Spleen (tissue), 11 donors: ENCODE measurements at regions not wholly inside any gene's neighbourhood (a gene's known extent, or its start where the extent isn't known, plus 50 kb on each side); places are given as distances from the start of the nearest gene placed in this dataset.

Experiments used
- DNase-seq: peaks from one replicate; pipeline ENCODE4 v3.0.0-alpha.2; 2020
- H3K27ac ChIP-seq, 8 donors: fragments of 200-600 bp; sonication (generic) in 7 of 8; 1 replicate in 4 of 8; 2 replicates in 4 of 8; pipeline versions ENCODE4 v1.5.0 to v1.8.0; 2016 to 2021; ENCODE audit warnings: inconsistent platforms in 4 of 8, mild to moderate bottlenecking in 4 of 8, moderate library complexity in 1 of 8
- H3K27me3 ChIP-seq, 7 donors: fragments of 200-600 bp; sonication (generic) in 6 of 7; replicated peaks in 1 of 7; 1 replicate in 4 of 7; 2 replicates in 3 of 7; pipeline versions ENCODE4 v1.5.0 to v1.8.0; 2016 to 2021; ENCODE audit warnings: inconsistent platforms in 3 of 7, mild to moderate bottlenecking in 1 of 7
- H3K36me3 ChIP-seq, 6 donors: fragments of 200-600 bp; sonication (generic) in 5 of 6; 1 replicate in 4 of 6; 2 replicates in 2 of 6; pipeline versions ENCODE4 v1.5.0 to v1.8.0; 2016 to 2021; ENCODE audit warnings: inconsistent platforms in 2 of 6
- H3K4me1 ChIP-seq, 6 donors: fragments of 200-600 bp; sonication (generic) in 5 of 6; 1 replicate in 3 of 6; 2 replicates in 3 of 6; pipeline versions ENCODE4 v1.5.0 to v1.8.0; 2016 to 2021; ENCODE audit warnings: inconsistent platforms in 3 of 6
- H3K4me3 ChIP-seq, 8 donors: fragments of 200-600 bp; sonication (generic) in 7 of 8; 1 replicate in 4 of 8; 2 replicates in 4 of 8; pipeline versions ENCODE4 v1.5.0 to v1.8.0; 2016 to 2021; ENCODE audit warnings: inconsistent platforms in 4 of 8, mild to moderate bottlenecking in 4 of 8, moderate library complexity in 2 of 8
- H3K9me3 ChIP-seq, 8 donors: fragments of 200-600 bp; sonication (generic) in 7 of 8; 1 replicate in 4 of 8; 2 replicates in 4 of 8; pipeline versions ENCODE4 v1.5.0 to v1.8.0; 2016 to 2021; ENCODE audit warnings: inconsistent platforms in 4 of 8
- CTCF ChIP-seq, 11 experiments: fragments of 200-600 bp in 7 of 11; fragments of 450-650 bp in 4 of 11; sonication (generic) in 4 of 11; IDR thresholded peaks in 8 of 11; conservative IDR thresholded peaks in 3 of 11; 1 replicate in 7 of 11; 2 replicates in 4 of 11; pipeline versions ENCODE4 v1.4.0 to v1.8.0; 2016 to 2021; ENCODE audit warnings: antibody characterized with exemption in 11 of 11, inconsistent platforms in 4 of 11, mild to moderate bottlenecking in 1 of 11
- POLR2A ChIP-seq, 3 donors: fragments of 450-650 bp; IDR thresholded peaks; one replicate each; pipeline ENCODE4 v1.5.1; 2017; ENCODE audit warnings: antibody characterized with exemption in 3 of 3, mild to moderate bottlenecking in 1 of 3
- POLR2AphosphoS5 ChIP-seq, 3 donors: sonication (generic); formaldehyde crosslinking; IDR thresholded peaks; one replicate each; pipeline ENCODE4 v1.5.1; 2017; ENCODE audit warnings: antibody characterized with exemption in 3 of 3
- WGBS, 5 donors: extraction: QIAGEN DNeasy Blood & Tissue Kit in 3 of 5; methylation state at CpG; one replicate each; pipeline versions ENCODE4 v1.1.5 to v1.1.7; 2013 to 2018; 5-methylcytosine and 5-hydroxymethylcytosine counted together
- intact Hi-C: fragments of 100-400 bp; cut with DNase I; formaldehyde crosslinking; loops from one replicate; pipeline ENCODE4 v1.15.0; 2023; ENCODE audit warnings: low total_unique reads
- donor health status: healthy with polysubstance abuse.
- donor health status: DM: no; HTN: no; CAD: no; lungs with moderate emphysema.
- donor health status: DM: no; HTN: no; CAD: no.
- donor health status: Bipolar disorder and iron deficiency.
- donor health status: healthy.
- donor health status: DM: no; HTN: no; CAD: no.
- donor health status: DM: yes; HTN: yes; CAD: no.

DNA sequence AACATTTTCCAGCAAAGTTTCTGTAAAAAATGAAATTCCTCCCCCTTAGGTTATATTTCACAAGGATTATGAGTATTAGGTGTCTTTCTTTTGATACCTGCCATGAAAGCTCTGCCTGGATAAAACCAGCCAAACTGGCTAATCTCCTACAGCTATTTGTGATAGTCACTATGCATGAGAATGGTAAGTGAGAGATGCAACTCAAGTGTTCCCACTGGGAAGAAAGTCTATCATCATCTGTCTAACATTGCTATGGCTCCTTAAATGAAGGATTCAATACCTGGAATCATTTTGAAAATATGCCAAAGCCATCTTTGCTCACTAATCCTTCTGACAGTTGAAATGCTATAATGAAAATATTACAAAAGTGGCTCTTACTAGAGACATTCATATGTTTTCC is 339.9 kb upstream of the LRRTM4 start:
- no peaks in the 10 kb centered on the region for H3K36me3 ChIP-seq
- no peaks in the 10 kb centered on the region for H3K4me1 ChIP-seq
- no peak for TF ChIP-seq POLR2A (IDR thresholded peaks at IDR 0.05)
- no peak for TF ChIP-seq CTCF (IDR thresholded peaks at IDR 0.05 in 8 of 11, conservative IDR thresholded peaks at IDR 0.05 in 3 of 11)
- no peak for TF ChIP-seq POLR2AphosphoS5 (IDR thresholded peaks at IDR 0.05)
- H3K9me3 ChIP-seq = peaks cover 0 to 28% (median 8%) of the 10 kb centered on the region in 8 donors
- DNase-seq = no peak
- H3K27ac ChIP-seq = no peak overlapping the region
- intact Hi-C loops = no loop called here
- H3K4me3 ChIP-seq = no peak overlapping the region
- H3K27me3 ChIP-seq = no peaks in the 10 kb centered on the region

DNA sequence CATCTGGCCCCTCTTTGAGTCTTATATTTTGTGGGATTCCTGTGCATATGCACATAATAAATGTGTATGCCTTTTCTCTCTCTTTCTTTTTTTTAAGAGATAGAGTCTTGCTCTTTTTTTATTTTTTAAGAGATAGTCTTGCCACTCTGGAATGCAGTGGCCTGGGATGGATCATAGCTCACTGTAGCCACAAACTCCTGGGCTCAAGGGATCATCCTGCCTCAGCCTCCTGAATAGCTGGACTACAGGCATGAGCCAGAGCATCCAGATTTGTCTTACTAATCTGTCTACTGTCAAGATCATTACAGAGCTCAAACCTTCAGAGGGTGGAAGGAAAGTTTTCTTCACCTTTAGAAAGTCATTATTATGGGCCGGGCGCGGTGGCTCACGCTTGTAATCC is 342.2 kb upstream of the LRRTM4 start:
- no peak overlapping the region for H3K27ac ChIP-seq
- H3K27me3 ChIP-seq = no peaks in the 10 kb centered on the region
- H3K4me1 ChIP-seq = no peaks in the 10 kb centered on the region
- no peak for DNase-seq
- TF ChIP-seq POLR2AphosphoS5 (IDR thresholded peaks at IDR 0.05) = no peak
- no peak for TF ChIP-seq POLR2A (IDR thresholded peaks at IDR 0.05)
- TF ChIP-seq CTCF (IDR thresholded peaks at IDR 0.05 in 8 of 11, conservative IDR thresholded peaks at IDR 0.05 in 3 of 11) = no peak
- H3K4me3 ChIP-seq = no peak overlapping the region
- H3K36me3 ChIP-seq = no peaks in the 10 kb centered on the region
- H3K9me3 ChIP-seq = peaks cover 0 to 14% (median 0%) of the 10 kb centered on the region in 8 donors
- 93 to 100% (median 94%) methylated on average over 4 of the region's 4 CpGs for WGBS, 5 donors
- intact Hi-C loops = no loop called here

- Histone ChIP-seq H3K9me3 (peaks cover 0 to 18% (median 0%) of the 10 kb centered on the region in 8 donors), H3K4me3 (no peak overlapping the region), H3K4me1 (no peaks in the 10 kb centered on the region), H3K27ac (no peak overlapping the region), H3K27me3 (no peaks in the 10 kb centered on the region), H3K36me3 (no peaks in the 10 kb centered on the region)
- TF ChIP-seq CTCF (IDR thresholded peaks at IDR 0.05 in 8 of 11, conservative IDR thresholded peaks at IDR 0.05 in 3 of 11) = no peak
- no peak for TF ChIP-seq POLR2A (IDR thresholded peaks at IDR 0.05)
- no peak for TF ChIP-seq POLR2AphosphoS5 (IDR thresholded peaks at IDR 0.05)
- WGBS, 5 donors = 40 to 47% (median 45%) methylated on average over 3 of the region's 3 CpGs
- intact Hi-C loops = no loop called here
- DNase-seq = no peak
Measured at GRCh38 chr2:77866661-77867060, 344.5 kb upstream of the LRRTM4 start.

DNA sequence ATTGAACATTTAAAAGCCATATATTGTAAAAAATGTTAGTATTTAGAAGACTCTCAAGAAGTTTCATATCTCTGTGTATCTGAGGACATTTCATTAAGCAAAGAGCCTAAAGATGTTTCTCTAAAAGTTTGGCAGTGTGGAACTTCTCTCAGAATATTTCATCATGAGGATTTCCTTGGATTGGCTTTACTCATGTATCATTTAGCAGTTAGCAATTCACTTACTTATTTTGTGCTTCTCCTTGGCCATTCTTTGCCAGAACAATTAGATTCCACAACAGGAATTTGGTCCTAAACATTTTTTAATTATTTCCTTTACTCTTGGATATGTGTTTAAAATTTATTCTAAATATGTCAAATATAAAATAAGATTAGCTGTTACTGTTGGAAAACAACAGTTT is 345.0 kb upstream of the LRRTM4 start:
- intact Hi-C loops = no loop called here
- H3K36me3 ChIP-seq = no peaks in the 10 kb centered on the region
- H3K27me3 ChIP-seq = no peaks in the 10 kb centered on the region
- no peaks in the 10 kb centered on the region for H3K4me1 ChIP-seq
- no peak for TF ChIP-seq CTCF (IDR thresholded peaks at IDR 0.05 in 8 of 11, conservative IDR thresholded peaks at IDR 0.05 in 3 of 11)
- no peak for TF ChIP-seq POLR2A (IDR thresholded peaks at IDR 0.05)
- no peak for TF ChIP-seq POLR2AphosphoS5 (IDR thresholded peaks at IDR 0.05)
- no peak for DNase-seq
- H3K9me3 ChIP-seq = peaks cover 0 to 18% (median 0%) of the 10 kb centered on the region in 8 donors
- H3K27ac ChIP-seq = no peak overlapping the region
- no peak overlapping the region for H3K4me3 ChIP-seq
